DND-41 (cell line): ENCODE measurements at regions not wholly inside any gene's neighbourhood (a gene's known extent, or its start where the extent isn't known, plus 50 kb on each side); places are given as distances from the start of the nearest gene placed in this dataset.

Experiments
- CTCF ChIP-seq: IDR thresholded peaks from 2 replicates; pipeline ENCODE4 v1.5.1; 2012; ENCODE audit warnings: borderline replicate concordance, low read length, moderate library complexity, mild to moderate bottlenecking; ENCODE audit not compliant: poor library complexity, severe bottlenecking; ENCODE audit errors: extremely low read depth
- EZH2 ChIP-seq: IDR thresholded peaks from 3 replicates; pipeline ENCODE4 v1.6.1; 2012; ENCODE audit warnings: borderline replicate concordance, low read depth, mild to moderate bottlenecking, moderate library complexity, low read length, inconsistent platforms; ENCODE audit not compliant: severe bottlenecking

- TF ChIP-seq CTCF = no peak
- TF ChIP-seq EZH2 = no peak
These were observed 893.3 kb downstream of the SORCS1 start for GRCh38 chr10:106271237-106271636.
